ENCODE measurements at regions not wholly inside any gene's neighbourhood (a gene's known extent, or its start where the extent isn't known, plus 50 kb on each side); places are given as distances from the start of the nearest gene placed in this dataset.
"Not testable (repeated sequence)": the region's sequence is repeated elsewhere in the genome, so short reads cannot be mapped to it uniquely, and the experiment has no call there.

- TF ChIP-seq CTCF (IDR thresholded peaks at IDR 0.05; ENCODE audit: insufficient read depth, low read length, poor library complexity, severe bottlenecking); EZH2phosphoT487 (conservative IDR thresholded peaks at IDR 0.05; ENCODE audit: low read length): not testable (repeated sequence)
These were observed 260.5 kb upstream of the CHAC2 start for GRCh38 chr2:53507070-53507469.

All from SU-DHL-6 (cell line).